ENCODE measurements at regions not wholly inside any gene's neighbourhood (a gene's known extent, or its start where the extent isn't known, plus 50 kb on each side); places are given as distances from the start of the nearest gene placed in this dataset.

DNA sequence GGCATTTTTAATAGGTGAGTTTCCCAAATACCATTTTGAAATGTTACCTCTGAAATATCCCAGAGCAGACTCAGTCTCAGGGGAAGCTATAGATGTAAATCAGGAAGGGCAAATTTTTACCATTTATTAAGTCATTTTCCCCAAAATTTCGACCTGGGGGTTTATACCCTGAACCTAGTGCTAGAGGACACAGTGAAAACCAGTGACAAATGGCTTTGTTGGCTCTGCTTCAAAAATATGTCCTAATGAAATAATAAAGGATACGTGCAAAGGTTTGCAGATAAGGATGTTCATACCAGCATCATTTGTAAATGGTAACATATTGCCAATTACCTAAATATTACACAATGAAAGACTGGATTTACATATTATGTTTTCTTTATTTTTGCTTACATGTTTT is 546.7 kb upstream of the ADAMTS9 start:
- TF ChIP-seq, protein P1, sequence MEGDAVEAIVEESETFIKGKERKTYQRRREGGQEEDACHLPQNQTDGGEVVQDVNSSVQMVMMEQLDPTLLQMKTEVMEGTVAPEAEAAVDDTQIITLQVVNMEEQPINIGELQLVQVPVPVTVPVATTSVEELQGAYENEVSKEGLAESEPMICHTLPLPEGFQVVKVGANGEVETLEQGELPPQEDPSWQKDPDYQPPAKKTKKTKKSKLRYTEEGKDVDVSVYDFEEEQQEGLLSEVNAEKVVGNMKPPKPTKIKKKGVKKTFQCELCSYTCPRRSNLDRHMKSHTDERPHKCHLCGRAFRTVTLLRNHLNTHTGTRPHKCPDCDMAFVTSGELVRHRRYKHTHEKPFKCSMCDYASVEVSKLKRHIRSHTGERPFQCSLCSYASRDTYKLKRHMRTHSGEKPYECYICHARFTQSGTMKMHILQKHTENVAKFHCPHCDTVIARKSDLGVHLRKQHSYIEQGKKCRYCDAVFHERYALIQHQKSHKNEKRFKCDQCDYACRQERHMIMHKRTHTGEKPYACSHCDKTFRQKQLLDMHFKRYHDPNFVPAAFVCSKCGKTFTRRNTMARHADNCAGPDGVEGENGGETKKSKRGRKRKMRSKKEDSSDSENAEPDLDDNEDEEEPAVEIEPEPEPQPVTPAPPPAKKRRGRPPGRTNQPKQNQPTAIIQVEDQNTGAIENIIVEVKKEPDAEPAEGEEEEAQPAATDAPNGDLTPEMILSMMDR (IDR thresholded peaks at IDR 0.05; ENCODE audit: insufficient read depth, low read length), result no peak
- DNase-seq (ENCODE audit: low read depth), result no peak

DNA sequence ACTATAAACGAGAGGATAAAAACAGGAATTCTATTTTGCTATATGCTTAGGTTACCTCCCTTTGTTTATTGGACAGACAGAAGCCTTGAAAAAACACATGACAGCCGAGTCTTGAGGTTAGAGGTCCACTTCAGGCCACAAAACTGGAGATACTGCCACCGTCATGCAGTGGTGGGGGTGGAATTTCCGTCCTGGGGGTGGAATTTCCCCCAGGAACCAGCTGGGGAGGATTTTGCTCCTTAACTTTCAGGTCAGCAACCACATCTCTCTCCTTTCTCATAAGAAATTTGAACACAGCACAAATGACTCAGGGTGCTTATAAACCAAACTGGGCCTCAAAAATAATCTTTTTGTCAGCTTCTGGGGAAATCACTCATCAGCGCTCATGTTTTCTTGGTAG is 545.8 kb upstream of the ADAMTS9 start:
- no peak for DNase-seq (ENCODE audit: low read depth)

More for the DNA sequence above, 546.7 kb upstream of the ADAMTS9 start:
- no peak overlapping the region for H3K4me3 ChIP-seq (ENCODE audit: low read depth, low read length)

DNA sequence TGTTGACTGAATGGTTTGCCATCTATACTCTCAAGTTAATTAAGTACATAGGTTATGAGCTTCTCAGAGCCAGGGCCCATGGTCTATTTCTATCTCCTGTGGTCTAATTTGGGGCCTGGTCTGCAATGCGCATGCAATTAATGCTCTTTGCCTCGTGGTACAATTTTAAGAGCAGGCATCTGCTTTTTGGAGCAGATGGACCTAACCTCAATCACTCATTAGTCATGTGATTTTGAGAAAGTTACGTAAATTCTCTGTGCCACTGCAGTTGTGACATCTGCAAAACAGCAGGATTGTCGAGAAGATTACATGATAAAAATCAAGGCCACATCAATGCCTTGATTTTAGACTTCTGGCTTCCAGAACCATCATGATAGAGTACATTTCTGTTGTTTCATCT is 543.7 kb upstream of the ADAMTS9 start:
- DNase-seq (ENCODE audit: low read depth), result no peak
- TF ChIP-seq, protein P1 (IDR thresholded peaks at IDR 0.05; ENCODE audit: insufficient read depth, low read length), result no peak
- H3K4me3 ChIP-seq (ENCODE audit: low read depth, low read length), result no peak overlapping the region

More for the DNA sequence above, 545.8 kb upstream of the ADAMTS9 start:
- H3K4me3 ChIP-seq (ENCODE audit: low read depth, low read length), result no peak overlapping the region
- TF ChIP-seq, protein P1 (IDR thresholded peaks at IDR 0.05; ENCODE audit: insufficient read depth, low read length), result no peak

DNA sequence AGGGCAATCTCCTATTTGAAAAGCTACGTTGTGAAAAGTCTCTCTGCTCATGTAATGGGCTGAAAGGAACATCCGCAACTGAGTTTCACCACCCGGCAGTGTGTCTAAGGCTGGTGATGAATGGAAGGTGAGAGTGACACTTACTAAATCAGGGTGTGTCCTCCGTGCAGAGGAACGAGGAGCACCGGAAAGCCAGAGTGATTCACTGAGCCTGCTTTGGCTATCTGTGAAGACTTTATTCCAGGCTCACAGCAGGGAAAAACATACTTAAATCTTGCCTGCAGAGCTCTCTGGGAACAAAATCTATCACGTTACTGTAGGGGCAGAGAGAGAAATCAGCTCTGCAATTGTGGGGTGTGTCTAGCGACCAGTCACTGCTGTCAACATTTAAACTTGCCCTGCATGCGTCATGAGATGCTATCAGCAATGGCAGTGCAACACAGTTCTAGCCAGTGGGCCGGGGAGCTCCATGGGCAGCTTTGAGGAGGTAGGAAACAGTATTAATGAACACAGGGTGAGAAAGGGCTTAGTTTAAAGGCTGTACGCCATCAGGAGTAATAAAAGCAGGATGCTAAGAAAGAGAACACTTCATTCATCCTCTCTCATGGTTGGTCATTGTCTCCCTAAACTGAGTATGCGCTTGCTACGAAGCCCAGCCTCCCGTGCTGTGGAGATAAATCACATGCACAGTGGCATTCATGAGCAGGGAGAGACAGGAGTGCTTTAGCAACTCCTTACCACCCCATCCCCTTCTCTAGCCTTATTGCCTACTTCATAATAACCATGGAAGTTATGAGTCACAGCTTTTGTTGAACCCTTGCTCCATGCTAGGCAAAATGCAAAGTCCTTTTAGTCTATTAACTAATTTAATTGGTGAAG is 542.7 kb upstream of the ADAMTS9 start:
- TF ChIP-seq, protein P1 (IDR thresholded peaks at IDR 0.05; ENCODE audit: insufficient read depth, low read length), result no peak
- H3K4me3 ChIP-seq (ENCODE audit: low read depth, low read length), result no peak overlapping the region
- DNase-seq (ENCODE audit: low read depth), result no peak

DNA sequence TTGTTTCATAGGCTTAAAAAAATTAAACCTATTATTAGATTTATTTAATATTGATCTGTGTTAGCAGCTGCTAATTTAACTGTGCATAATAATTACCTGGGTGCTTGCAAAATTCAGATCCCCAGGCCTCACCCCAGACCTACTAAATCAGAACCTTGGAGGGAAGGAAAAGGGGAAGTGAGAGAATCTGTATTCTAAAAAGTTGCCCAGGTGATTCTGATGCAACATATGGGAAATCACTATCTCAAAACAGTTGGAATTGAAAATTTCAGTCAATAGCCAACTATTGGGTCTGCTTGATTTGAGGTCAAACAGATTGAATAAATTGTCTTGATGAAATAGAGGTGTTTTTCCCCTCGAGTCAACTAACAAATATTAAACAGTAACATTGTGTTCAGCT is 538.5 kb upstream of the ADAMTS9 start:
- DNase-seq (ENCODE audit: low read depth), result no peak
- TF ChIP-seq, protein P1 (IDR thresholded peaks at IDR 0.05; ENCODE audit: insufficient read depth, low read length), result no peak
- no peak overlapping the region for H3K4me3 ChIP-seq (ENCODE audit: low read depth, low read length)

DNA sequence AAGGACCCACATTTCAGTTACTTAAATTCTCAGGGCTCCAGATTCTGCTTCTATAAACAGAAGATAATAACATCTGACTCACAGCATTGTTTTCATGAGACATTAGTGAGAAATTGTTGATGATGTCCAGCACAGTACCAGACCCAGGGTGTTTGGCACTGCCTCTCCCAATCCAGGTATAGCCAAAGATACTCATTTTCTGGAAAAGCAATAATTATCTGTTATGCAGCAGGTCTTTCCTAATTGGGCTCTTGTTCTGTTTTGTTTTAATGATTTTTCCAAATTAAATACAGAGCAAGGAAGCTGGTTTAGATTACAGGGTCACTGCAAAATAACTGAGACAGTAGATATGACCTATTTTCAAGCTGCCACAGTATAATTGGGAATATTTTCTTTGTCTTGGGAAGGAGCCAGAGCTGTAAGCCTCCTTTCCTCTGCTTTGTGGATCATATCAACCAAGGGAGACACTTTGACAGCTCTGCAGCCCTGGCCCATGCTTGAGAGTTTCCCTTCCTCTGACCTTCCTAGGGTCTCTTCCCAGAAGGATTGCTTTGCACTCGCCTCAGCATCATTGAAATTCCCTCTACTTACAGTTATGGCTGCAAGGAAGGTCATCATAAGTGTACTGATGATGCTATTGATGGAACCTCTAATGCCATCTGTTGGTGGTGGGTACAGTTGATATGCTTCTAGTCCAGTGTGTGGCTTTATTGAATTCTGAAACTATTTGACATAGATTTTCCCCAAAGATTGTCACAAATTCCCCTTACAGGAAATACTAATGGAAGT is 522.4 kb upstream of the ADAMTS9 start:
- no peak overlapping the region for H3K4me3 ChIP-seq (ENCODE audit: low read depth, low read length)
- TF ChIP-seq, protein P1 (IDR thresholded peaks at IDR 0.05; ENCODE audit: insufficient read depth, low read length), result no peak
- no peak for DNase-seq (ENCODE audit: low read depth)

Measured in fibroblast of the aortic adventitia (primary cell).